GM21447 (cell line): ENCODE measurements at regions not wholly inside any gene's neighbourhood (a gene's known extent, or its start where the extent isn't known, plus 50 kb on each side); places are given as distances from the start of the nearest gene placed in this dataset.

ENCODE experiments used
- ATAC-seq: cut with Tn5 transposase; IDR thresholded peaks from one replicate; pipeline ENCODE4 v1.9.1; 2021; ENCODE audit not compliant: unreplicated experiment

DNA sequence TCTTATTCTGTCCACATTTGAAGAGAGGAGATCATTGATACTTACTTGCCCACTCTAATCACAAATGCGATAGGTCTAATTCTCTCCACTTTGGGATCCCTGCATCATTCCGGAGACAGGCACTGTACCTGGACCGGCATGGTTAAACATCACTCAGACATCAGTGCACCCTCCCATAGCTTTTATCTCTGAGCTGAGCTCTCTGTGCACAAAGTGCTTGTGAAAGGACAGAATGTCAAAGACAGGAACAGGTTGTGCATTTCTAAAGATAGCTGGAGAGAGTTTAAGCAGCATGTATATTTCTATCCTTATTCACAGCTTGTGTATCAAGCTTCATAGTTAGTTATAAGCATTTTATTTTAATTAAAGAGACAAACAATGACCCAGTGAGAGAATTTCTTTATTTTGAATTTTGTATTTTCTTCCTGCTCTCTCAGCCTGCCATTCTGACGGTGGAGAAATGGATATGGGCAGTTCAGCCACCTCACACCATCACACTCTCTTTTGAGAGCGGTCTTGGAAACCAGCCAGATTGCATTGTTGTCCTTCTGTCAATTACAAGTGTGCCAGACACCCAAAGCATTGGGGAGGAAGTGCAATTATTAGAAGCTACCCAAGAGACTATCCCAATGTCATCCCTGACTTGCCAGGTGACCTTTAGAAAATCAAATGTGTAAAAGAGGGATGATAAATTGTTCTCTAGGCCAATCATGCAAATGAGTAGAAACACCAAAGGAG is 65.2 kb upstream of the CHL1 start:
- ATAC-seq: no peak

DNA sequence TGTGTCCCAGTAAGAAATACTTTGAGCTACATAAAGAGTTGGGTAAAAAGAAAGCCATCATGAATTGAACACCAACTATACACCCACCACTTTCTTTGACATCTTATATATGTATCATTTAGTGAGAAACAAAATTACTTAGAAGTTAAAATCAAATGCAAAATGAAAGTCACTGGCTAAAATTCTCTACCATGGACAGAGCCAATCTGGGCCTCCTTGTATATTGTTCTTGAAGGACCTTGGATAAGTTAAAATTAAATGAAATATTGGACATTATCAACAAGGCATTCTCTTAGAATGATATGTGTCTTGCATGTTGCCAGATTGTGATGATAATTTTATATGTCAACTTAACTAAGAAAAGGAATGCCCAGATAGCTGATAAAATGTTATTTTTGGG is 64.2 kb upstream of the CHL1 start:
- no peak for ATAC-seq

DNA sequence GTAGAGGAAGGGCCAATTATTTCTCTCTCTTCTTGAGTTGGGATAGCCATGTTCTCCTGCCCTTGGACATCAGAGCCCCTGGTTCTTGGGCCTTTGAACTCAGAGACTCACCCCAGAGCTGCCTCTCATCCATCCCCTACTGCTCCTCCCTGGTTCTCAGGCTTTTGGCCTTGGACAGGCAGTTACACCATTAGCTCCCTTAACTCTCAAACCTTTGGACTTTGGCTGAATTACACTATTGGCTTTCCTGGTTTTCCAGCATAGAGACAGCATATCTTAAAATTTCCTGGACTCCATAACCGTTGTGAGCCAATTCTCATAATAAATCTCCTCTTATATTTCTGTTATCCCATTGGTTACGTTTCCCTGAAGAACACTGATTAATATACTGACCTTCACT is 63.7 kb upstream of the CHL1 start:
- ATAC-seq: no peak

DNA sequence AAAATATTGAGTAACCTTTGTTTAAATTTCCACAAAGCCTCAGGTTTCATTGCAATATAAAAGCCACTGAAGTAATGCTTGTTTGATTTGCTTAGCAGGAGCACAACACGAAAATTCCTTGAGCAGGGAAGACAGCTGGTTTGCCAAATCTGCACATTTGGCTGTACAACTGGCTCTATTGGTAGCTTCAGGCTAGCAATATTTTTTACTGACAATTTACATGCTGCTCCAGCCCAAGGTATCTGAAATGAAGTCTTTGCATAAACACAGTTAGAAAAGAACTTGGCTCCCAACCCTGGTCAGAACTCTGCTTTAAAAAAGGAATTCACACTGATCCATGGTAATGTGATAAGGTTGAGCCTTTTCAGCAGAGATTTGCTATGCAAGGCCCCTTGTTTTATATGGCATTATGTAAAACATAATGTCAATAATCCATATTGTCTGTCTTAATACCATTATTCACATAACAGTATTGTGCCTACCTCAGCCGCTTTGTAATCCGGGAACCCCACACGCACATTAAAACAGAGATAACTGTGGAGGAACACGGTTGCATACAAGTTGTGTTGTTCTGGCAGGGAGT is 55.7 kb upstream of the CHL1 start:
- ATAC-seq: no peak
